Cardiac muscle cell (in vitro differentiated cells and primary cell): ENCODE measurements at regions not wholly inside any gene's neighbourhood (a gene's known extent, or its start where the extent isn't known, plus 50 kb on each side); places are given as distances from the start of the nearest gene placed in this dataset.
"Not testable (repeated sequence)": the region's sequence is repeated elsewhere in the genome, so short reads cannot be mapped to it uniquely, and the experiment has no call there.

Source experiments
- DNase-seq, 2 donors: peaks; one replicate each; pipeline versions ENCODE4 v3.0.0 to v3.0.0-alpha.2; 2010 to 2017; ENCODE audit warnings: low read depth in 1 of 2, low spot score in 1 of 2
- H3K27ac ChIP-seq: fragments of 200-600 bp; sonication (generic); 2 replicates; pipeline ENCODE4 v1.5.1; 2016
- H3K27me3 ChIP-seq: fragments of 200-600 bp; sonication (generic); 2 replicates; pipeline ENCODE4 v1.6.0; 2016; ENCODE audit warnings: control low read depth
- H3K36me3 ChIP-seq: fragments of 200-600 bp; sonication (generic); 2 replicates; pipeline ENCODE4 v1.5.1; 2016; ENCODE audit warnings: control low read depth
- H3K4me1 ChIP-seq: fragments of 200-600 bp; sonication (generic); 2 replicates; pipeline ENCODE4 v1.8.1; 2017; ENCODE audit warnings: low read depth, mild to moderate bottlenecking, mixed run types
- H3K4me3 ChIP-seq: fragments of 200-600 bp; sonication (generic); 2 replicates; pipeline ENCODE4 v1.5.1; 2016; ENCODE audit warnings: mild to moderate bottlenecking
- H3K9me3 ChIP-seq: fragments of 200-600 bp; sonication (generic); 2 replicates; pipeline ENCODE4 v1.5.1; 2017; ENCODE audit warnings: low read depth, mild to moderate bottlenecking, control low read depth

GRCh38 chr1:120565396-120565795 lies 150.6 kb downstream of the NBPF8 start:
- DNase-seq, H3K27ac ChIP-seq, H3K27me3 ChIP-seq, H3K9me3 ChIP-seq, H3K36me3 ChIP-seq, H3K4me3 ChIP-seq, H3K4me1 ChIP-seq: not testable (repeated sequence)

- H3K27me3 ChIP-seq, H3K4me3 ChIP-seq, H3K36me3 ChIP-seq, H3K4me1 ChIP-seq, DNase-seq, H3K9me3 ChIP-seq, H3K27ac ChIP-seq: not testable (repeated sequence)
Measured at GRCh38 chr1:120567620-120568019, 152.8 kb downstream of the NBPF8 start.

GRCh38 chr1:120575201-120575600 lies 148.5 kb upstream of the NBPF26 start:
- not testable (repeated sequence) for H3K36me3 ChIP-seq, H3K4me3 ChIP-seq, H3K27me3 ChIP-seq, H3K4me1 ChIP-seq, H3K27ac ChIP-seq, H3K9me3 ChIP-seq, DNase-seq

DNA sequence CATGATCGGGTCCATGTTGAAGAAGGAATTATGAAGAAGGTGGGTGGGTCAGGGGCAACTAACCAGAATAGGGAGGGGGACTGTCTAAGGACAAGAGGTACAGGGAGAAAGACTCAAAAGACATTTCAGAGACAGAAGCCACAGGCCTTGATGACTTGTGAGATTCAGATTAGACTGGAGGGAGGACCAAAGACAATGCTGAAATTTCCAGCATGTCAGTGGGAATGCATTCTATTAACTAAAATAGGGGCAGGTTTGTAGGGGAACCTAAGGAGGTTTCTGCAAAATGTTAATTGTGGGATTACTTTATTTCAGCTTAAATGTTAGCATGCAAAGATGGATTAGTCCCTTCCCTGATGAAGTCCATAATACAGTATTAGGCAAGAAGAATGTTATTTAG lies 141.6 kb upstream of the NBPF26 start:
- H3K9me3 ChIP-seq, H3K27ac ChIP-seq, DNase-seq, H3K4me3 ChIP-seq, H3K36me3 ChIP-seq, H3K4me1 ChIP-seq, H3K27me3 ChIP-seq: not testable (repeated sequence)

- not testable (repeated sequence) for DNase-seq, H3K27me3 ChIP-seq, H3K4me3 ChIP-seq, H3K4me1 ChIP-seq, H3K9me3 ChIP-seq, H3K27ac ChIP-seq, H3K36me3 ChIP-seq
Measured at GRCh38 chr1:120586053-120586452, 137.7 kb upstream of the NBPF26 start.

GRCh38 chr1:120588811-120589210 lies 134.9 kb upstream of the NBPF26 start:
- not testable (repeated sequence) for H3K27me3 ChIP-seq, H3K36me3 ChIP-seq

DNA sequence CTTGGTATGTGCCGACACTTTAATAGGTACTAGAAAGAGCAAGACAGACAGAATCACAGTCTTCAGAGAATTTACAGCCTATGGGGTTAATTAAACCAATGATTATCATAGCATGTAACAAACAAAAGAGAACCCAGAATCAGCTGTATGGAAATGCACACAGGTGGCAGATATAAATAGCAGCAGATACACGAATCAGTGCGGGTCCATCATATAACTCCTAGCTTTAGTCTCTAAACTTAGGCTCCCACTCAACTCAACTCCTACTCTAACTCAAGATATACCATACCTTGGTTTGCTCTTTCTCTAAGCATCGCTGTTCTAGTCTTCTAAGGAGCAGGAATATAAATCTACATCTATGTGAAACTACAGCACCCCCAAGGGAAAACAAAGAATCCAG lies 132.0 kb upstream of the NBPF26 start:
- not testable (repeated sequence) for H3K27me3 ChIP-seq, H3K4me1 ChIP-seq, H3K4me3 ChIP-seq, H3K36me3 ChIP-seq, H3K9me3 ChIP-seq, DNase-seq
- H3K27ac ChIP-seq, result peak overlapping the region; percentile 69

More at GRCh38 chr1:120588811-120589210, 134.9 kb upstream of the NBPF26 start:
- not testable (repeated sequence) for H3K4me3 ChIP-seq, DNase-seq, H3K4me1 ChIP-seq, H3K9me3 ChIP-seq, H3K27ac ChIP-seq

DNA sequence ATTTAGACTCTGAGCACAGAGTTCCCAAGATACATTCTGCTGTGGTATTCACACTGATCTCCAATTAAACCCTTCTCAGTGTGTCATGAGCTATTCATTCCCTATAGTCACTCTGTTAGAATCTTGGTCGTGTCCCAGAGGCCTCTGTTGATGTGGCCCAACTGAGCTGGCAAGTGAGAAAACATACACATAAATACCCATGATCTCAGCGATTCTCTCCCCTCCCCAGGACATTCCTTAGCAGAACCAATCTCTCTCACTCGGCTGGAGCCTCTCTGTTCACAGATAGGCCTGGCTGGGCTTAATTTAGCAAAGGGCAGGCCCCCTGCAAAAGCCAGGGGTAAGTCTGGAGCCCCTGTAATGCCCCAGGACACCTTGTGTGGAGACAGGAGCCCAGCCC lies 130.8 kb upstream of the NBPF26 start:
- H3K27me3 ChIP-seq, H3K36me3 ChIP-seq, DNase-seq, H3K27ac ChIP-seq, H3K4me3 ChIP-seq, H3K9me3 ChIP-seq, H3K4me1 ChIP-seq: not testable (repeated sequence)

DNA sequence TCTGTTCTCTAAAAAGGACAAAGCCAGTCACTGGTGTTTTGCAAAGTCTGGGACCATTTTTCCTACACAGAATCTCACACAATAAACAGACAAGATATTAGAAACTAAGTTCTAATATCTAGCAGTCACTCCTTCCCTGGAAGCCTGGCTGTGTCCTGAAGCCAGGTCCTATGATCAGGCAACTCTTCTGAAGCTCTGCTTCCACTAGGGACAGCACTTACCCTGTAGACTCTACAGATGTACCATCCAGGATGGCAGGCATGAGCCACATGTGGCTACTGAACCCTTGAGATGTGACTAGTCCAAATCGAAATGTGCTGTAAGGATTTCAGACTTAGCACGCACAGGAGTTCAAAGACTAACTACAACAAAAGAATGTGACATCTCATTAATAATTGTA lies 130.1 kb upstream of the NBPF26 start:
- H3K27ac ChIP-seq, H3K9me3 ChIP-seq, DNase-seq, H3K36me3 ChIP-seq, H3K4me3 ChIP-seq, H3K27me3 ChIP-seq, H3K4me1 ChIP-seq: not testable (repeated sequence)

GRCh38 chr1:120598331-120598951 lies 125.3 kb upstream of the NBPF26 start:
- not testable (repeated sequence) for H3K9me3 ChIP-seq, H3K27me3 ChIP-seq, DNase-seq, H3K27ac ChIP-seq, H3K4me3 ChIP-seq, H3K36me3 ChIP-seq, H3K4me1 ChIP-seq

- H3K4me3 ChIP-seq, H3K27me3 ChIP-seq, H3K9me3 ChIP-seq, H3K4me1 ChIP-seq, DNase-seq, H3K27ac ChIP-seq, H3K36me3 ChIP-seq: not testable (repeated sequence)
Measured at GRCh38 chr1:120599511-120599910, 124.2 kb upstream of the NBPF26 start.

GRCh38 chr1:120600442-120601041 lies 123.2 kb upstream of the NBPF26 start:
- not testable (repeated sequence) for H3K9me3 ChIP-seq, H3K27ac ChIP-seq, H3K27me3 ChIP-seq, H3K4me1 ChIP-seq, H3K4me3 ChIP-seq, DNase-seq, H3K36me3 ChIP-seq

- not testable (repeated sequence) for H3K4me1 ChIP-seq, H3K27ac ChIP-seq, H3K4me3 ChIP-seq, H3K36me3 ChIP-seq, H3K27me3 ChIP-seq, DNase-seq, H3K9me3 ChIP-seq
Measured at GRCh38 chr1:120607882-120608281, 115.9 kb upstream of the NBPF26 start.

GRCh38 chr1:120608314-120609014 lies 115.3 kb upstream of the NBPF26 start:
- not testable (repeated sequence) for H3K36me3 ChIP-seq

More at GRCh38 chr1:120608314-120609014, 115.3 kb upstream of the NBPF26 start:
- not testable (repeated sequence) for H3K4me1 ChIP-seq, H3K27ac ChIP-seq, H3K9me3 ChIP-seq, H3K27me3 ChIP-seq, H3K4me3 ChIP-seq, DNase-seq
